Peyer's patch (tissue), 4 donors: ENCODE measurements at regions not wholly inside any gene's neighbourhood (a gene's known extent, or its start where the extent isn't known, plus 50 kb on each side); places are given as distances from the start of the nearest gene placed in this dataset.

ENCODE experiments used
- POLR2A ChIP-seq, 2 donors: fragments of 450-650 bp; IDR thresholded peaks; one replicate each; pipeline ENCODE4 v1.5.1; 2017; ENCODE audit warnings: antibody characterized with exemption in 2 of 2, mild to moderate bottlenecking in 2 of 2, moderate library complexity in 2 of 2
- TF ChIP-seq, protein P1 (sequence below), 6 experiments: fragments of 450-650 bp in 4 of 6; fragments of 200-600 bp in 2 of 6; sonication (generic) in 1 of 6; IDR thresholded peaks; one replicate each; pipeline ENCODE4 v1.5.1; 2017 to 2019; ENCODE audit warnings: antibody characterized with exemption in 6 of 6, mild to moderate bottlenecking in 3 of 6, moderate library complexity in 1 of 6

DNA sequence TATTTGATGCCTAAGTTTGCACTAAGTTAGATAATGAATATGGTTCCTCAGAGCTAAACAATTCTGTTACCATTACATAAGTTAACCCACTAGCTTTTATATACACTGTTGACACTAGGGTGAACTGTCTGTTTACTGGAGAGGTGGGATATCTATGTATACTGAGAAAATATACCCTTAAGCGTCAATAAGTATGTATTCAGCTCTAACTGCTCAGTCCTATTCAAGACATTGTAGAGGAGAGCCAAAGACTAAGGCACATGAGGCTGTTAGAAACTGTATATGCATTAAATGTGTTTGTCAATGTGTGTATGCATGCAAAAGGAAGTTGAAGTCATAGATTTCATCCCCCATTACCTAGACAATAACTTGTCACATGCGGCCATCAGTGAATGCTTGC, 710.0 kb downstream of the TDRD15 start:
- TF ChIP-seq, protein P1, sequence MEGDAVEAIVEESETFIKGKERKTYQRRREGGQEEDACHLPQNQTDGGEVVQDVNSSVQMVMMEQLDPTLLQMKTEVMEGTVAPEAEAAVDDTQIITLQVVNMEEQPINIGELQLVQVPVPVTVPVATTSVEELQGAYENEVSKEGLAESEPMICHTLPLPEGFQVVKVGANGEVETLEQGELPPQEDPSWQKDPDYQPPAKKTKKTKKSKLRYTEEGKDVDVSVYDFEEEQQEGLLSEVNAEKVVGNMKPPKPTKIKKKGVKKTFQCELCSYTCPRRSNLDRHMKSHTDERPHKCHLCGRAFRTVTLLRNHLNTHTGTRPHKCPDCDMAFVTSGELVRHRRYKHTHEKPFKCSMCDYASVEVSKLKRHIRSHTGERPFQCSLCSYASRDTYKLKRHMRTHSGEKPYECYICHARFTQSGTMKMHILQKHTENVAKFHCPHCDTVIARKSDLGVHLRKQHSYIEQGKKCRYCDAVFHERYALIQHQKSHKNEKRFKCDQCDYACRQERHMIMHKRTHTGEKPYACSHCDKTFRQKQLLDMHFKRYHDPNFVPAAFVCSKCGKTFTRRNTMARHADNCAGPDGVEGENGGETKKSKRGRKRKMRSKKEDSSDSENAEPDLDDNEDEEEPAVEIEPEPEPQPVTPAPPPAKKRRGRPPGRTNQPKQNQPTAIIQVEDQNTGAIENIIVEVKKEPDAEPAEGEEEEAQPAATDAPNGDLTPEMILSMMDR (IDR thresholded peaks at IDR 0.05) = no peak
- TF ChIP-seq POLR2A (IDR thresholded peaks at IDR 0.05) = no peak
